Liver (tissue), 2 donors: ENCODE measurements at regions not wholly inside any gene's neighbourhood (a gene's known extent, or its start where the extent isn't known, plus 50 kb on each side); places are given as distances from the start of the nearest gene placed in this dataset.

Experiments used
- ATF3 ChIP-seq: IDR thresholded peaks from 2 replicates; pipeline ENCODE4 v1.6.1; 2016; ENCODE audit warnings: antibody characterized with exemption
- EGR1 ChIP-seq, 2 donors: IDR thresholded peaks; 2 replicates each; pipeline ENCODE4 v1.6.1; 2016 to 2018; ENCODE audit warnings: antibody characterized with exemption in 2 of 2, low read depth in 2 of 2
- FOXA1 ChIP-seq: IDR thresholded peaks from 2 replicates; pipeline ENCODE4 v1.6.1; 2016; ENCODE audit warnings: antibody characterized with exemption
- donor health status: healthy.

GRCh38 chr14:97564334-97564733 is 767.2 kb downstream of the VRK1 start:
- TF ChIP-seq FOXA1: no peak
- TF ChIP-seq ATF3: no peak
- no peak for TF ChIP-seq EGR1 (IDR thresholded peaks at IDR 0.05; ENCODE audit: low read depth in 2 of 2)
